Stomach (tissue), 4 donors: ENCODE measurements at regions not wholly inside any gene's neighbourhood (a gene's known extent, or its start where the extent isn't known, plus 50 kb on each side); places are given as distances from the start of the nearest gene placed in this dataset.

Source experiments
- CTCF ChIP-seq, 7 experiments: fragments of 450-650 bp in 4 of 7; fragments of 200-600 bp in 3 of 7; sonication (generic) in 3 of 7; IDR thresholded peaks; one replicate each; pipeline ENCODE4 v1.5.1; 2016 to 2019; ENCODE audit warnings: antibody characterized with exemption in 7 of 7, control low read depth in 2 of 7, mild to moderate bottlenecking in 1 of 7
- POLR2A ChIP-seq, 4 donors: fragments of 450-650 bp; IDR thresholded peaks; one replicate each; pipeline ENCODE4 v1.6.1; 2016; ENCODE audit warnings: antibody characterized with exemption in 4 of 4, control low read depth in 2 of 4, mild to moderate bottlenecking in 1 of 4, moderate library complexity in 1 of 4
- POLR2AphosphoS5 ChIP-seq, 3 donors: sonication (generic); formaldehyde crosslinking; IDR thresholded peaks; one replicate each; pipeline ENCODE4 v1.6.1; 2016; ENCODE audit warnings: antibody characterized with exemption in 3 of 3

GRCh38 chr1:29499104-29499650 lies 262.9 kb downstream of the PTPRU start:
- no peak for TF ChIP-seq CTCF (IDR thresholded peaks at IDR 0.05)
- no peak for TF ChIP-seq POLR2AphosphoS5 (IDR thresholded peaks at IDR 0.05)
- TF ChIP-seq POLR2A (IDR thresholded peaks at IDR 0.05), result no peak
